Activated CD8-positive, alpha-beta memory T cell treated with anti-CD3 and anti-CD28 coated beads for 36 hours (primary cell): ENCODE measurements at regions not wholly inside any gene's neighbourhood (a gene's known extent, or its start where the extent isn't known, plus 50 kb on each side); places are given as distances from the start of the nearest gene placed in this dataset.
"Not testable (repeated sequence)": the region's sequence is repeated elsewhere in the genome, so short reads cannot be mapped to it uniquely, and the experiment has no call there.

Source experiments
- CTCF ChIA-PET: fragments of 350-600 bp; sonication (Branson Sonifier 250); formaldehyde crosslinking; loops from one replicate; lab custom pipeline; 2021; ENCODE audit warnings: antibody characterized with exemption; lab: Charles Lee
- POLR2A ChIA-PET: fragments of 350-600 bp; sonication (Branson Sonifier 250); formaldehyde crosslinking; loops from one replicate; lab custom pipeline; 2021; ENCODE audit warnings: antibody characterized with exemption; lab: Charles Lee

DNA sequence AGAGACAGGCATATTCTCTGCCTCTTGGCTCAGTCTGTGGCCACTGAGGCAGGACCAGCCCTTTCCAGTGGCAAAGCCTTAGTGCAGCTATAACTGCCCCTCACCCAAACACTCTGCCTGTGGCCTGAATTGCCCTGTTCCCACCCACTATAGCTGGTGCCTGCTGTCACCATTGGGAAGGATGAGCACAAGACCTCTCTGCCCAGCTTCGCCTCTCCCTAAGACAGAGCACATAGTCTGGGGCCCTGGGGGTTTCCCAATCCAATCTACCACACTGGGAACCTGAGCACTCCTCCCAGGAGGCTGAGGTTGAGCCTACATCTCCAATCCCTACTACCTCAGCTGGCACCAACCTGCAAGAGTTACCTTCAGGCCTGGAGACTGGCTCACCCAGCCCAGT lies 670.4 kb downstream of the JRKL start:
- ChIA-PET POLR2A (no interaction called here), CTCF (no interaction called here)

DNA sequence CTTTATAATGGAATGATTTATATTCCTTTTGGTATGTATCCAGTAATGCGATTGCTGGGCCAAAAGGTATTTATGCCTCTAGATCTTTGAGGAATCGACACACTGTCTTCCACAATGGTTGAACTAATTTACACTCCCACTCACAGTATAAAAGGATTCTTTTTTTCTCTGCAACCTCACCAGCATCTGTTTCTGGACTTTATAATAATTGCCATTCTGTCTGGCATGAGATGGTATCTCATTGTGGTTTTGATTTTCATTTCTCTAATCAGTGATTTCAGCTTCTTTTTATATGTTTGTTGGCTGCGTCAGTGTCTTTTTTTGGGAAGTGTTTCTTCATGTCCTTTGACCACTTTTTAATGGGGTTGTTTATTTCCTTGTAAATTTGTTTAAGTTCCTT lies 679.3 kb downstream of the JRKL start:
- POLR2A ChIA-PET = no interaction called here
- CTCF ChIA-PET = no interaction called here

DNA sequence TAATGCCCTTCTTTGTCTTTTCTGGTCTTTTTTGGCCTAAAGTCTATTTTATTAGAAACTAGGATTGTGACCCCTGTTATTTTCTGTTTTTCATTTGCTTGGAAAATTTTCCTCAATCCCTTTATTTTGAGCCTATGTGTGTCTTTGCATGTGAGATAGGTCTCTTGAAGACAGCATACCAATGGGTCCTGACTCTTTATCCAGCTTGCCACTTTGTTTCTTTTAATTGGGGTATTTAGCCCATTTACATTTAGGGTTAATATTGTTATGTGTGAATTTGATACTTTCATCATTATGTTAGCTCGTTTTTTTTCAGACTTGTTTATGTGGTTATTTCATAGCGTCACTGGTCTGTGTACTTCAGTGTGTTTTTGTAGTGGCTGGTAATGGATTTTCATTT lies 682.6 kb downstream of the JRKL start:
- ChIA-PET CTCF (no interaction called here), POLR2A (interaction anchor here (0.6 kb wide), 1 partner anchor 347 kb away, joined by 5 read pairs; no protein-coding TSS in a partner anchor)

DNA sequence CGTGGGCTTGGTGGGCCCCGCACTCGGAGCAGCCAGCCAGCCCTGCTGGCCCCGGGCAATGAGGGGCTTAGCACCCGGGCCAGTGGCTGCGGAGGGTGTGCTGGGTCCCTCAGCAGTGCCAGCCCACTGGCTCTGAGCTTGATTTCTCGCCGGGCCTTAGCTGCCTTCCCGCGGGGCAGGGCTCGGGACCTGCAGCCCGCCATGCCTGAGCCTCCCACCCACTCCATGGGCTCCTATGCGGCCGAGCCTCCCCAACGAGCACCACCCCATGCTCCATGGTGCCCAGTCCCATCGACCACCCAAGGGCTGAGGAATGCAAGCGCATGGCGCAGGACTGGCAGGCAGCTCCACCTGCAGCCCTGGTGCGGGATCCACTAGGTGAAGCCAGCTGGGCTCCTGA lies 686.9 kb downstream of the JRKL start:
- POLR2A ChIA-PET, CTCF ChIA-PET: not testable (repeated sequence)

DNA sequence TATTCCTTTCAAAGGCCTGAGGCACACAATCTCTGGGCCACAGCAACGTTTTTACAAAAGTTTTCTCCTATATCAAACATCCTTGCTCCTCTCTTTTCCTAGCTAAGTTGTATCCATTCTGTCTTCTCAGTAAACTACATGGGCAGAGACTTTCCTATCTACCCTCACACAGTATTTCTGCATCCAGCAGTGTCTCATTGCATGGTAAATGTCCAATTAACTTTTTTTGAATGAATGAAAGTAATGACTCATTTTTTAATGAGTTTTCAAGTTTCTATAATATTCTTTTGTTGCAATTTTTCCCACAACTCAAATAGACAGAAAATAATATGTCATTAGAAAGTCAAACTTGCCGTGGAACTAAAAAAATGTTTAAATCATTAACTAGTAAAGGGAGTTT lies 688.6 kb downstream of the JRKL start:
- POLR2A ChIA-PET = no interaction called here
- CTCF ChIA-PET = no interaction called here

DNA sequence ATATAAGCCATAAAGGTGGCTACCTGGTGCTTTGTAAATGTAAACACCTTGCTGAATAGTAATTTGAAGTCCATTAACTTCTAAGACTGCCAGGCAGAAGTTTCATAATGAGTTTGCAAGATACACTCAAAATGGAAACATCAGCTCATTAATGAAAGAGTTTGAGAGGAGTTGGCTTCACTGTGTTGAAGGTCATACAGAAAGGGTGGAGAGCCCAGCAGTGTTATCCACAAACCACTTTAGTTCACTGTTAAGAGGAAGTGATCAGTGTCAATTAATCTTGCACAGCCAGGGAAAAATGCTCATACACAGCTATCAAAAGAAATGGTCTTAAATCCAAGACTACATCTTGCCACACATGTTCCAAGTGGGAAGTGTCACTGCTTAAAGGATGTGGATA lies 689.4 kb downstream of the JRKL start:
- ChIA-PET POLR2A (no interaction called here), CTCF (no interaction called here)

DNA sequence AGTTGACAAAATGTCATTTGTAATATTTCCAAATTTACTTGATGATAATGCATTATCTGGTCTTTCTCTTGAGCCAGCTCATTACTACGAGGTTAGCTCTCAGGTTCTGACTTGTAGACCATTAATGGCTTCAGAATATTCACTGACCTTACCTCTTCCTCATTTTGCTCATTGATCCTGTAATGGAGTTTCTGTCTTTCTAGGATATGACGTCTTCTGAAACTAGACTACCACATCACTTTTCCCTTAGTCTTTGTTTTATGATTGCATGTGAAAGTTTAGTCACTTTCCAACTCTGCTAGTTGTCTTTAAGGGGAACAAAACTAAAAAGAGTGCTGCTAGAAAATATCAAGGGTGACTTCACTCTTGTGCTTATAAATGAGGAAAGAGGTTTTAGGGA lies 697.6 kb downstream of the JRKL start:
- ChIA-PET CTCF (no interaction called here), POLR2A (no interaction called here)

DNA sequence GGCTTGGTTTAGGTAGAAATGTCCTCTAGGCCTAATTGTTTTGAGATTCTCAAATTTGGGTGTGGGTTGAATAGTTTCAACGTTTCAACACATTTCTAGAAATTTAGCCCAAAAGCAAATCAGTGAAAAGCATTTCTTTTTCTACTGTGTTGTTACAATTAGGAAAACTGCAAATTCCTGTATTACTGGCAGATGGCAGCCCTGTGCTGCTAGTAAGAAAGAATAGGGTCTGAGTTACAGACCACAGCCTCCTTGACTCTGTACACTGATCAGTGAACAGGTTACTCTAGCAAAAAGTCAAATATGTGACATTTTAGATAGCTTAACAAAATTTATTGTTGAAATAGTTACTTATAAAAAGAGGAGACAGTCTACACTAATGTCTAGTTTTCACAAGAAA lies 703.0 kb downstream of the JRKL start:
- ChIA-PET CTCF (no interaction called here), POLR2A (no interaction called here)

DNA sequence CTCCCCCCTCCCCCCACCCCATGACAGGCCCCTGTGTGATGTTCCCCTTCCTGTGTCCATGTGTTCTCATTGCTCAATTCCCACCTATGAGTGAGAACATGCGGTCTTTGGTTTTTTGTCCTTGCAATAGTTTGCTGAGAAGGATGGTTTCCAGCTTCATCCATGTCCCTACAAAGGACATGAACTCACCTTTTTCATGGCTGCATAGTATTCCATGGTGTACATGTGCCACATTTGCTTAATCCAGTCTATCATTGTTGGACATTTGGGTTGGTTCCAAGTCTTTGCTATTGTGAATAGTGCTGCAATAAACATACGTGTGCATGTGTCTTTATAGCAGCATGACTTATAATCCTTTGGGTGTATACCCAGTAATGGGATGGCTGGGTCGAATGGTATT lies 712.4 kb downstream of the JRKL start:
- POLR2A ChIA-PET, CTCF ChIA-PET: not testable (repeated sequence)

DNA sequence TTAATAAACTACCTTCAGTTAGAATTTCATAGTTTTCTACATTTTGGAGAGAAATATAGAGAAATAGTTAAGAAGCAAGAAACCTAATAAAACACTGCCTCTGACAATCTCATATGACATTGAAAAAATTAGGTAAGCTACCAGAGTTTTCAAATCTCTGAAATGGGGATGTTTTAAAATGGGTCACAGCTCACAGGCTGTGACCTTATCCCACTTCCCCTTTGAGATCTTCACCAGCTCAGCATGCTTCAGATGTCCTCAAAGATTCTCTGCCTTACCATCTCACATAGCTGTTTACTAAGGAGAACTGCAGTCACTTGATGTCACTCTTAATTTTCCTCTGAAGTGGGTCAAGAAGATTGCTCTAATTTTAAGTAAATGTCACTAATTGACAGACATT lies 717.8 kb downstream of the JRKL start:
- ChIA-PET POLR2A (no interaction called here), CTCF (no interaction called here)

DNA sequence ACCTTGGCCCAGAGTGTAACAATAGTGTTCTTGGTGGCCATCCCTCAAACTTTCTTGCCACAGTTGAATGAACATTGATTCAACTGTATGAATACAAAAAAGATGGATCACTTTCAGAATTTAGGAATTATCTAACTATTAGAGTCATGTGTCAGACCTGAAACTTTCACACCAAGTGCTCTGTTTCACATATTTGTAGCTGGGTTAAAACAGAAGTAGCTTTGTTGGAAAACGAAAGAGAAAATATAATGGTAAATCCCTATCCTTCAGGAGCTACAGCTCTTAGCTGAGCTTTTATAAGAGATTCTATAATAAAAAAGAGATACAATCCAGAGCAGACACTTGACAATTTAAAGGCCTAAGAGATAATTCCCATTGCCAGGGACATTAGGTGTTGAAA lies 719.3 kb downstream of the JRKL start:
- ChIA-PET POLR2A (no interaction called here), CTCF (no interaction called here)

DNA sequence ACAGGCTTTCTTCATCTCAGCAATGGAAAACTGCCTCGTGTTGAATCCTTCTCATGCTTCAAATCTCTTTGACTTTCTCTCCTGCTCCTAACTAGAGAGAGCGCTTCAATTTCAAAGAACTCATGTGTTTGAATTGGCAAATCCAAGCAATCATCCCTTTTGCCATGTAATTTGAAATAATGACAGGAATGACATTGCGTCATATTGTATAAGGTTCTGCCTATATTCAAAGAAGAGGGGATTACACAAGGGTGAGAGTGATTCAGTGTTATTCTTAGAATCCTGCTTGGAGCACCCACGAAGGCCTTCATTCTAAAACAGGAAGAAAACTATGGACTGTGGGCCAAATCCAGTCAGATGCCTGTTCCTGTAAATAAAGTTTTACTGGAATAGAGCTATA lies 720.6 kb downstream of the JRKL start:
- CTCF ChIA-PET = no interaction called here
- POLR2A ChIA-PET = no interaction called here

DNA sequence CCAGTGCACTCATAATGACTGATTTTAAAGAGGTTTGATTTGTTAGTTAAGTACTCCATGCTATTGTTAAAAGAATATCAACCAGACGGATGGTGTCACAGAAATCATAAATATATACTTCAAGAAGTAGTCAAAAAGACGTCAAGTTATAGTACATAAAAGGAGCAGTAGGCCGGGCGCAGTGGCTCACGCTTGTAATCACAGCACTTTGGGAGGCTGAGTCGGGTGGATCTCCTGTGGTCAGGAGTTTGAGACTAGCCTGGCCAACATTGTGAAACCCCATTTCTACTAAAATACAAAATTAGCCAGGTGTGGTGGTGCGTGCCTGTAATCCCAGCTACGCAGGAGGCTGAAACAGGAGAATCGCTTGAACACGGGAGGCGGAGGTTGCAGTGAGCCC lies 721.7 kb downstream of the JRKL start:
- CTCF ChIA-PET = no interaction called here

DNA sequence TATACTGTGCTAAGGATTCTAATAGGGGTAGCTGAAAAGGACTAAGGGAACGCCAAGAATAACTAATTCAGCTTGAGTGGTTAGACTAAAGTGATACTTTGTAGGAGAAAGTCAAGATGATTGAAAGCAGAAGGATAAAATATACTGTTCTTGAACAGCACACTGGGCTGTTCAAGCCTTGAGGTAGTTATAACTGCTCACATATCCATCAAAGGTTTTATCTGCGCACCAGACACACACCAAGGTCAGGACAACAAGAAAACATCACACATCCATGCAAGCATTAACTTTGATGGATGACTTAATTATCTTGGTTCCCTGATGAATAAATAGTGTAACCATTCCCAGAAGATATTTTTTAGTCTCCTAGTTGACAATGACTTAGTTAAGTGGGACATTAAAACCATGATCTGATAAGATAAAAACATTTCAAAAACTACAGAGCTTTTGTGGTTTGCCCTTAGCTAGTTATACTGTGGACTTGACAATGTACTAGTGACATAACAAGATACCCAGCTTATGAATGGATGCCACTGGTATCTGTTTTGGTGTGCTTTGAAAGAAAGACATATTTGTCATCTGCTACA lies 728.9 kb downstream of the JRKL start:
- CTCF ChIA-PET = no interaction called here
- POLR2A ChIA-PET = no interaction called here

More for the DNA sequence above, 721.7 kb downstream of the JRKL start:
- POLR2A ChIA-PET = no interaction called here

DNA sequence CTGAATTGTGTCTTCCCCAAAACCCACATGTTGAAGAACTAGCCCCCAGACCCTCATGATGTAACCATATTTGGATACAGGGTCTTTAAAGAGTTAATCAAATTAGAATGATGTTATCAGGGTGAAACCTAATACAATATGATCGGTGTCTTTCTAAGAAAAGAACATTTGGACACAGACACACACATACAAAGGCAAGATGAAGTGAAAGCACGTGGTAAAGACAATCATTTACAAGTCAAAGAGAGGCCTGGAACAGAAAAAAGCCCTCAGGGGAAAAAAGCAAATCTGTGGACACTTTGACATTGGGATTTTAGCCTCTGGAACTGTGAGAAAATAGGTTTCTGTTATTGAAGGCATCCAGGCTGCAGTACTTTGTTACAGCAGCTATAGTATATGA lies 733.4 kb downstream of the JRKL start:
- POLR2A ChIA-PET = no interaction called here

DNA sequence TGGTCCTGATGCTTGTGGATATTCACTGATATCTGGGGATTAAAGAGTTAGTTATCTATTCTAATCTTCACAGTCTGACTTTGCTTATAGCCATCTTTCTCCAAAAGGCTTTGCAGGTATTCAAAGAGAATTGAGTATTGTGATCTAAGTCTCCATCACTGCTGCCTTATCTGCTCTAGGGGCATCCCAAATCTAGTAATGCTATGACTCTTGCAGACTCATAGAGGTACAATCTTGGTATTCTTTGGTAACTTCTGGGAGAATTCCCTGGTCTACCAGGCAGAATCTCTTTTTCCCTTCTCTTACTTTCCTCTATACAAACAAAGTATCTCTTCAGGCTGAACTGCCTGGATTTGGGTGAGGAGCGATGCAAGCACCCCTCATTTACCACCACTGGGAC lies 746.3 kb downstream of the JRKL start:
- POLR2A ChIA-PET = no interaction called here
- CTCF ChIA-PET = no interaction called here

More for the DNA sequence above, 733.4 kb downstream of the JRKL start:
- CTCF ChIA-PET = no interaction called here

DNA sequence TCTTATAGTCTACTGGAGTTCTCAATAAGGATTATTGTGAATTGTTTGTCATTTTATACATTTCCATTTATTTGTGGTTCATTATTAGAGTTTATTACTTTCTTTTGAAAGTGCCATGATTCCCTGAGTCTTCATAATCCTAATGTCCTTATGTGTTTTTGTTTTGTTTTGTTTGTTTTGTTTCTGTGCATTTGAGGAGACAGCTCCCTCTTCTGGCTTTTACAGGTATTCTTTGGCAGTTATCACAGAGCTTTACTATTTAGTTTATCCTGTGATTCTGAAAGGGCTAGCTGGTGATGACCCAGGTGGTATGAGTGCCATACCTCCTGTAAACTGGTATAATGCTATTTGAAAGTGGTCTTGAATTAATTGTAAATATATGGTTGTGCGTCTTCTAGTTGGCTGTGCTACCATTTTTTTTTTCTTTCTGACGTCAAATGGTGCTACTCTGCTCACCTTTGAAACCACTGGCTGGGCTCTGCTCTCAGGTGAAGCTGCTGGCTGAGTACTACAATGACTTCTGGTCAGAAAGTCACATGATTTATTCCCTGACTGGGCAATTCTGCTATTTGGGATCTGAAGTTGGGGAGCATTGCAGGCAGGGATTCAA lies 751.2 kb downstream of the JRKL start:
- ChIA-PET POLR2A (no interaction called here), CTCF (no interaction called here)

DNA sequence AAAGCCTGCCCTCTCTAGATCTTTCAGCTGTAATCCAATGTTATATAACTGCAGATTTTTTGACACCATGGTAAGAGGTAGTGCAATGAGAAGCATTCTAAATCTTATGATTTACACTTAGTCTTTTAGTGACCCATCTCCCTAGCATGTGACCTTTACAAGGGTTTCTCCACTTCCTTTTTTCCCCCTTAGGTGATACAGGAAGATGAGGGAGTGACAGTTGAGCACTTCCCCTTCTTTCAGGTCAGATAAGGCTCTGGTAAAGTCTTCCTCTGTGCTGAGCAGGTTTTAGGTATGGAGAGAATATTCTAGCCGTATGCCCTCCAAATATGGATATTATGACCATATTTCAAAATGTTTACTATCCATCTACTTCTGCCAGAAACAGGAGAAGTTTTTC lies 753.6 kb downstream of the JRKL start:
- POLR2A ChIA-PET = no interaction called here
- CTCF ChIA-PET = no interaction called here

DNA sequence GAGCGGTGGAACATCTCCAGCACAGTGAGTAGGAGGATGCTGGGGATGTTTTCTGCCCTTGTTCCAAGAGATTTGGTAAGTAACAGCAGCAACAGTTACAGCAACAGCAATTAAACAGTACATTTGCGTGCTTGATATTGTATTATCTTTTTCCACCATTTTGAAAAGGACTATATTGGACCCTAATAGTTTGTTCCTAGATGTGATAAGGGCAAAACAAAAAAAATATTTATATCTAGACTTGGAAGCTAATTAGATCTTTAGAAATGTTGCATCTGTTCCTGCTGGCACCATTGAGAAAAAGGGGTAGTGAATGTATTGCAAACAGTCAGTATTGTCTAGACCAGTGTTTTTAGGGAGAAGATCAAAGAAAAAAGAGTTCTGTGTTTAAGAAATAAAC lies 759.9 kb downstream of the JRKL start:
- ChIA-PET CTCF (no interaction called here), POLR2A (no interaction called here)

DNA sequence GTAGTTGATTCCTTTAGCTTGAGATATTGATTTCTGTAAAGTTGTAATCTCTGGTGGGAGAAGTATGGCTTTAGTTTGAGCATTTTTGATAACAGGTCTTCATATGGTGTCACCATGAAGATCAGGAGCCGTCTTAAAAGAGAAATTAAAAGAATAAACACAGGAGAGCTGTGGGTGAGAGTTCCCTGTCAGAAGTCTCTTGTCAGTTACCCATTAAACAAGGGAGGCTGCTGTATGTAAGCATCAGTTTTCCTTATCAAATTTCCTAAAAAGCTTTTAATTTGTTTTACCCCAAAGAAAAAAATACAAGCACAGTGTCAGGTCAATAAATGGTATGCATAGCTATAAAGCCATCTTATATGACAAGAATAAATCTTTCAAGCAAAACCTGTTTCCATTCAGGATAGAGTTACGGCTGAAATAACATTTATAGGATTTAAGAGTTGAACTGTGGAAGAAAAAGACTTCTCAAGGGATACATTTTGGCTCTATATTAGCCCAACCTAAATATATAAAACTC lies 767.5 kb downstream of the JRKL start:
- POLR2A ChIA-PET = no interaction called here

DNA sequence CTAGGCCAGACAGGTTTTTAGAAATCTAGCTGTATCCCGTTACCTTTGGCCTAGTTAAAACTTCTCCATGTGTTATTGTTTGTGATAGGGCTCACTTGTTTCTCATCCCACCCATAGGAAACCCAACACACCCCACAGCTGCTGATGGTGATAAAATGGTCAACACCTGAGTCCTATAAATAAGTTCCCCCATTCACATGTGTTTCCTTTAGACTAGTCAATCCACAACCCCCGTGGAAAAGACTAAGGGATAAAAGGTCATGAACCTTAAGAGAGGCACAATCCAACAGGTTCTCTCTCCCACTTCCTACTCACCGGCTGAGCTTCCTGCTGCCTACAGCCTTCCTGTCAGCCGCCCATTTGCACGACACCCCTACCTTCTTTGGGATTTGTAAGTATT lies 768.4 kb downstream of the JRKL start:
- POLR2A ChIA-PET = no interaction called here
- CTCF ChIA-PET = no interaction called here

More for the DNA sequence above, 767.5 kb downstream of the JRKL start:
- CTCF ChIA-PET = no interaction called here
